HCT116 (cell line): ENCODE measurements at regions not wholly inside any gene's neighbourhood (a gene's known extent, or its start where the extent isn't known, plus 50 kb on each side); places are given as distances from the start of the nearest gene placed in this dataset.

Experiments used
- ATAC-seq: fragments of 200-7000 bp; cut with Tn5 transposase; 2 replicates; pipeline ENCODE4 v1.9.1; 2020; ENCODE audit warnings: mild to moderate bottlenecking, moderate library complexity
- BruUV-seq: library from RNA; stranded (reverse); fragments of 400-500 nt; replicated peaks from 2 replicates; lab custom pipeline; 2021; lab: Mats Ljungman, UMichigan
- CTCF ChIA-PET: fragments of 300-600 bp; sonication (Branson Sonifier 250); formaldehyde crosslinking; loops from one replicate; lab custom pipeline; 2021; ENCODE audit warnings: antibody characterized with exemption; lab: Charles Lee
- POLR2A ChIA-PET: fragments of 300-600, 350-600 bp; sonication (Branson Sonifier 250); formaldehyde crosslinking; loops from one replicate; lab custom pipeline; 2021; ENCODE audit warnings: antibody characterized with exemption; lab: Charles Lee
- RAD21 ChIA-PET, 2 experiments: fragments of 300-600 bp; sonication (Branson Sonifier 250); formaldehyde crosslinking; loops; one replicate each; lab custom pipeline; 2023; ENCODE audit warnings: low total read pairs in 2 of 2; ENCODE audit not compliant: uncharacterized antibody in 2 of 2, unreplicated experiment in 2 of 2, low non-redundant PET in 1 of 2; lab: Charles Lee
- DNase-seq: peaks from one replicate; pipeline ENCODE4 v3.0.0-alpha.2; 2010; ENCODE audit warnings: low read depth, low spot score
- H2AFZ ChIP-seq: fragments of 200-600 bp; shearing (Covaris generic), sonication (generic); 2 replicates; pipeline ENCODE4 v1.6.1; 2017; ENCODE audit warnings: low read depth, mixed run types, mixed read lengths, antibody characterized with exemption, low read length; ENCODE audit not compliant: poor library complexity, severe bottlenecking
- H3K27ac ChIP-seq: 2 replicates; pipeline ENCODE4 v1.5.1; 2012; ENCODE audit warnings: low read depth, low read length
- H3K27me3 ChIP-seq: fragments of 200-600 bp; sonication (generic); 2 replicates; pipeline ENCODE4 v1.6.1; 2016; ENCODE audit warnings: mixed run types, low read length, mixed read lengths; ENCODE audit not compliant: insufficient read depth
- H3K36me3 ChIP-seq, 2 experiments: fragments of 200-500 bp in 1 of 2; fragments of 200-600 bp in 1 of 2; sonication (Bioruptor generic) in 1 of 2; sonication (generic) in 1 of 2; 2 replicates each; pipeline versions ENCODE4 v1.5.1 to v1.6.1; 2014 to 2016; ENCODE audit warnings: low read length in 2 of 2, inconsistent platforms in 1 of 2, mixed read lengths in 1 of 2, mixed run types in 1 of 2; ENCODE audit not compliant: insufficient read depth in 2 of 2, control insufficient read depth in 1 of 2
- H3K4me1 ChIP-seq, 2 experiments: fragments of 200-600 bp in 1 of 2; sonication (generic) in 1 of 2; 2 replicates each; pipeline versions ENCODE4 v1.5.1 to v1.6.1; 2012 to 2017; ENCODE audit warnings: low read length in 2 of 2, inconsistent platforms in 1 of 2, mild to moderate bottlenecking in 1 of 2, mixed read lengths in 1 of 2, mixed run types in 1 of 2, moderate library complexity in 1 of 2; ENCODE audit not compliant: insufficient read depth in 2 of 2, control insufficient read depth in 1 of 2
- H3K4me2 ChIP-seq: fragments of 200-600 bp; sonication (generic); 2 replicates; pipeline ENCODE4 v1.6.1; 2017; ENCODE audit warnings: mixed run types, low read length, mixed read lengths
- H3K4me3 ChIP-seq, 2 experiments: fragments of 200-600 bp in 1 of 2; sonication (generic) in 1 of 2; replicated peaks in 1 of 2; 2 replicates each; pipeline ENCODE4 v1.5.1; 2011 to 2016; ENCODE audit warnings: low read length in 2 of 2, control low read depth in 1 of 2, low read depth in 1 of 2, mild to moderate bottlenecking in 1 of 2, mixed read lengths in 1 of 2, mixed run types in 1 of 2
- H3K79me2 ChIP-seq: fragments of 200-600 bp; sonication (generic); 2 replicates; pipeline ENCODE4 v1.6.1; 2017; ENCODE audit warnings: mild to moderate bottlenecking, mixed run types, low read length, moderate library complexity, mixed read lengths; ENCODE audit not compliant: insufficient read depth
- H3K9ac ChIP-seq: fragments of 200-600 bp; sonication (generic); 2 replicates; pipeline ENCODE4 v1.6.1; 2016; ENCODE audit warnings: low read length, mixed read lengths
- H3K9me2 ChIP-seq: fragments of 200-600 bp; sonication (generic), shearing (Covaris generic); 2 replicates; pipeline ENCODE4 v1.6.1; 2017; ENCODE audit warnings: mixed run types, mild to moderate bottlenecking, moderate library complexity; ENCODE audit not compliant: insufficient read depth
- H3K9me3 ChIP-seq, 2 experiments: fragments of 200-500 bp in 1 of 2; fragments of 200-600 bp in 1 of 2; sonication (Bioruptor generic) in 1 of 2; sonication (generic) in 1 of 2; 2 replicates each; pipeline ENCODE4 v1.6.1; 2014 to 2017; ENCODE audit warnings: low read length in 2 of 2, mixed read lengths in 2 of 2, inconsistent platforms in 1 of 2, low read depth in 1 of 2, mild to moderate bottlenecking in 1 of 2, mixed run types in 1 of 2, moderate library complexity in 1 of 2; ENCODE audit not compliant: control insufficient read depth in 1 of 2, insufficient read depth in 1 of 2
- H4K20me1 ChIP-seq: fragments of 200-600 bp; sonication (generic), shearing (Covaris generic); 2 replicates; pipeline ENCODE4 v1.6.1; 2017; ENCODE audit warnings: mixed run types, mild to moderate bottlenecking, moderate library complexity; ENCODE audit not compliant: insufficient read depth
- ATF3 ChIP-seq: IDR thresholded peaks from 2 replicates; pipeline ENCODE4 v1.6.1; 2012
- CEBPB ChIP-seq: IDR thresholded peaks from 2 replicates; pipeline ENCODE4 v1.6.1; 2012; ENCODE audit warnings: low read depth
- EGR1 ChIP-seq: IDR thresholded peaks from 2 replicates; pipeline ENCODE4 v1.6.1; 2012; ENCODE audit warnings: low read depth
- ELF1 ChIP-seq: IDR thresholded peaks from 2 replicates; pipeline ENCODE4 v1.6.1; 2012; ENCODE audit warnings: low read depth, borderline replicate concordance
- EZH2 ChIP-seq: fragments of 200-600 bp; sonication (generic); IDR thresholded peaks from 2 replicates; pipeline ENCODE4 v1.6.1; 2017; ENCODE audit warnings: antibody characterized with exemption, mixed run types
- FOSL1 ChIP-seq: IDR thresholded peaks from 2 replicates; pipeline ENCODE4 v1.6.1; 2012; ENCODE audit warnings: low read depth
- MAX ChIP-seq: IDR thresholded peaks from 2 replicates; pipeline ENCODE4 v1.6.1; 2012
- POLR2AphosphoS5 ChIP-seq: IDR thresholded peaks from 2 replicates; pipeline ENCODE4 v1.6.1; 2011; ENCODE audit warnings: mild to moderate bottlenecking, low read depth, low read length, moderate library complexity
- REST ChIP-seq: IDR thresholded peaks from 2 replicates; pipeline ENCODE4 v1.6.1; 2012; ENCODE audit warnings: low read depth
- SP1 ChIP-seq: IDR thresholded peaks from 2 replicates; pipeline ENCODE4 v1.6.1; 2012; ENCODE audit warnings: low read depth
- SRF ChIP-seq: IDR thresholded peaks from 2 replicates; pipeline ENCODE4 v1.6.1; 2012; ENCODE audit warnings: low read depth
- YY1 ChIP-seq: IDR thresholded peaks from 2 replicates; pipeline ENCODE4 v1.6.1; 2011; ENCODE audit warnings: low read length, low read depth, moderate library complexity, mild to moderate bottlenecking; ENCODE audit not compliant: insufficient replicate concordance; ENCODE audit errors: extremely low read depth
- ZNF274 ChIP-seq: fragments of 200-500 bp; sonication (Bioruptor generic); IDR thresholded peaks from 2 replicates; pipeline ENCODE4 v1.6.1; 2014; ENCODE audit warnings: mild to moderate bottlenecking, low read depth, low read length, inconsistent platforms
- intact Hi-C: fragments of 100-400 bp; cut with micrococcal nuclease; formaldehyde crosslinking; loops from 2 replicates; pipeline ENCODE4 v1.10.0; 2022
- TF ChIP-seq, protein P1 (sequence below): IDR thresholded peaks from 2 replicates; pipeline ENCODE4 v1.6.1; 2011; ENCODE audit warnings: mild to moderate bottlenecking, low read length, moderate library complexity; ENCODE audit not compliant: insufficient replicate concordance; ENCODE audit errors: extremely low read depth

- no peak overlapping the region for H3K4me3 ChIP-seq
- H3K9me3 ChIP-seq: no peaks in the 10 kb centered on the region
- no peak overlapping the region for H3K9ac ChIP-seq
- DNase-seq: no peak
- intact Hi-C loops: no loop called here
- H4K20me1 ChIP-seq: no peaks in the 10 kb centered on the region
- H3K79me2 ChIP-seq: no peaks in the 10 kb centered on the region
- RAD21 ChIA-PET: no interaction called here
- CTCF ChIA-PET: no interaction called here
- no peak for ATAC-seq
- TF ChIP-seq SP1 (no peak), POLR2AphosphoS5 (no peak), EGR1 (no peak), CEBPB (no peak)
- TF ChIP-seq, all 23 proteins: peak for 0
- peaks cover 22% of the 10 kb centered on the region for H3K27me3 ChIP-seq
- no peak overlapping the region for H2AFZ ChIP-seq
- H3K9me2 ChIP-seq: no peaks in the 10 kb centered on the region
- POLR2A ChIA-PET: no interaction called here
- no TSS peak for BruUV-seq
- no peak overlapping the region for H3K27ac ChIP-seq
- no peak overlapping the region for H3K4me2 ChIP-seq
- no peaks in the 10 kb centered on the region for H3K4me1 ChIP-seq
- no peaks in the 10 kb centered on the region for H3K36me3 ChIP-seq
Observed at GRCh38 chr4:17400686-17401085, 111.2 kb downstream of the QDPR start.

- Histone ChIP-seq H3K9me3 (no peaks in the 10 kb centered on the region), H3K27me3 (peaks cover 22% of the 10 kb centered on the region), H3K4me2 (no peak overlapping the region), H3K9ac (no peak overlapping the region), H3K79me2 (no peaks in the 10 kb centered on the region), H3K4me3 (no peak overlapping the region), H3K9me2 (no peaks in the 10 kb centered on the region), H3K4me1 (no peaks in the 10 kb centered on the region), H3K27ac (no peak overlapping the region), H3K36me3 (no peaks in the 10 kb centered on the region), H4K20me1 (no peaks in the 10 kb centered on the region), H2AFZ (no peak overlapping the region)
- no TSS peak for BruUV-seq
- RAD21 ChIA-PET: no interaction called here
- CTCF ChIA-PET: no interaction called here
- DNase-seq: no peak
- POLR2A ChIA-PET: no interaction called here
- intact Hi-C loops: no loop called here
- no peak for ATAC-seq
- TF ChIP-seq SRF (no peak), ELF1 (no peak), CEBPB (no peak), EGR1 (no peak), YY1 (no peak), SP1 (no peak), MAX (no peak), EZH2 (no peak), ZNF274 (no peak), REST (no peak), FOSL1 (no peak), ATF3 (no peak)
- TF ChIP-seq, protein P1, sequence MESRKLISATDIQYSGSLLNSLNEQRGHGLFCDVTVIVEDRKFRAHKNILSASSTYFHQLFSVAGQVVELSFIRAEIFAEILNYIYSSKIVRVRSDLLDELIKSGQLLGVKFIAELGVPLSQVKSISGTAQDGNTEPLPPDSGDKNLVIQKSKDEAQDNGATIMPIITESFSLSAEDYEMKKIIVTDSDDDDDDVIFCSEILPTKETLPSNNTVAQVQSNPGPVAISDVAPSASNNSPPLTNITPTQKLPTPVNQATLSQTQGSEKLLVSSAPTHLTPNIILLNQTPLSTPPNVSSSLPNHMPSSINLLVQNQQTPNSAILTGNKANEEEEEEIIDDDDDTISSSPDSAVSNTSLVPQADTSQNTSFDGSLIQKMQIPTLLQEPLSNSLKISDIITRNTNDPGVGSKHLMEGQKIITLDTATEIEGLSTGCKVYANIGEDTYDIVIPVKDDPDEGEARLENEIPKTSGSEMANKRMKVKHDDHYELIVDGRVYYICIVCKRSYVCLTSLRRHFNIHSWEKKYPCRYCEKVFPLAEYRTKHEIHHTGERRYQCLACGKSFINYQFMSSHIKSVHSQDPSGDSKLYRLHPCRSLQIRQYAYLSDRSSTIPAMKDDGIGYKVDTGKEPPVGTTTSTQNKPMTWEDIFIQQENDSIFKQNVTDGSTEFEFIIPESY: no peak
Observed at GRCh38 chr4:17398805-17399204, 113.1 kb downstream of the QDPR start.
